SH-SY5Y (cell line): ENCODE measurements at regions not wholly inside any gene's neighbourhood (a gene's known extent, or its start where the extent isn't known, plus 50 kb on each side); places are given as distances from the start of the nearest gene placed in this dataset.
A peak's percentile ranks its signal among the peaks of the same experiment; 100 is the strongest.

Experiments used
- GATA2 ChIP-seq: IDR thresholded peaks from 2 replicates; pipeline ENCODE4 v1.6.1; 2011; ENCODE audit warnings: mild to moderate bottlenecking, low read depth, low read length
- GATA3 ChIP-seq: IDR thresholded peaks from 2 replicates; pipeline ENCODE4 v1.6.1; 2011; ENCODE audit warnings: low read depth, mild to moderate bottlenecking, low read length, moderate library complexity

GRCh38 chr18:67621906-67622305 lies 105.4 kb upstream of the DSEL start:
- TF ChIP-seq GATA3 (no peak), GATA2 (no peak)

- TF ChIP-seq GATA3 (no peak), GATA2 (no peak)
Measured at GRCh38 chr18:67621049-67621713, 104.7 kb upstream of the DSEL start.

GRCh38 chr18:67618061-67618460 lies 101.5 kb upstream of the DSEL start:
- TF ChIP-seq GATA3 (no peak), GATA2 (no peak)

- TF ChIP-seq GATA3 (no peak), GATA2 (no peak)
Measured at GRCh38 chr18:67615876-67616275, 99.4 kb upstream of the DSEL start.

- TF ChIP-seq GATA3, result no peak
Measured at GRCh38 chr18:67613731-67614130, 97.2 kb upstream of the DSEL start.

- TF ChIP-seq GATA2 (no peak), GATA3 (no peak)
Measured at GRCh38 chr18:67612281-67612680, 95.8 kb upstream of the DSEL start.

GRCh38 chr18:67608615-67609273 lies 92.2 kb upstream of the DSEL start:
- TF ChIP-seq GATA3, result no peak
- TF ChIP-seq GATA2, result no peak

- TF ChIP-seq GATA3, result no peak
- TF ChIP-seq GATA2, result no peak
Measured at GRCh38 chr18:67608191-67608590, 91.7 kb upstream of the DSEL start.

- no peak for TF ChIP-seq GATA3
- TF ChIP-seq GATA2, result peak; percentile 68
Measured at GRCh38 chr18:67600181-67601180, 84.0 kb upstream of the DSEL start.

- TF ChIP-seq GATA2 (peak; percentile 88), GATA3 (peak; percentile 68)
Measured at GRCh38 chr18:67599277-67599676, 82.8 kb upstream of the DSEL start.

GRCh38 chr18:67597759-67598158 lies 81.2 kb upstream of the DSEL start:
- TF ChIP-seq GATA3 (no peak), GATA2 (no peak)

- TF ChIP-seq GATA2, result no peak
Measured at GRCh38 chr18:67596003-67596402, 79.5 kb upstream of the DSEL start.

GRCh38 chr18:67590571-67591141 lies 74.1 kb upstream of the DSEL start:
- no peak for TF ChIP-seq GATA3
- no peak for TF ChIP-seq GATA2

- no peak for TF ChIP-seq GATA2
- no peak for TF ChIP-seq GATA3
Measured at GRCh38 chr18:67589325-67589724, 72.8 kb upstream of the DSEL start.

GRCh38 chr18:67586101-67586500 lies 69.6 kb upstream of the DSEL start:
- no peak for TF ChIP-seq GATA3
- no peak for TF ChIP-seq GATA2

GRCh38 chr18:67583621-67584020 lies 67.1 kb upstream of the DSEL start:
- TF ChIP-seq GATA3 (no peak), GATA2 (no peak)
